ENCODE measurements at regions not wholly inside any gene's neighbourhood (a gene's known extent, or its start where the extent isn't known, plus 50 kb on each side); places are given as distances from the start of the nearest gene placed in this dataset.
A peak's percentile ranks its signal among the peaks of the same experiment; 100 is the strongest.

GRCh38 chr6:78746457-78746856 is 120.9 kb upstream of the IRAK1BP1 start:
- BruUV-seq (replicated peaks) = no TSS peak

GRCh38 chr6:78749326-78749725 is 118.0 kb upstream of the IRAK1BP1 start:
- ChIA-PET POLR2A (no interaction called here), CTCF (ENCODE audit: low intra/inter-chr PET ratio) (no interaction called here)
- ATAC-seq (no peak), DNase-seq (ENCODE audit: extremely low read depth in 1 of 4, low spot score in 3 of 4) (no peak), FAIRE-seq (no peak)
- H3K27me3 ChIP-seq (ENCODE audit: control insufficient read depth in 2 of 2, insufficient read depth in 2 of 2, low read length in 2 of 2) = no peaks in the 10 kb centered on the region
- in situ Hi-C loops (cut with MboI) = no loop called here
- H3K9ac ChIP-seq (ENCODE audit: insufficient read depth in 1 of 2, low read depth in 2 of 2, low read length in 2 of 2) = no peak overlapping the region
- no peak overlapping the region for H3K27ac ChIP-seq (ENCODE audit: extremely low read depth, low read depth, low read length)
- H3K79me2 ChIP-seq (ENCODE audit: control insufficient read depth, insufficient read depth, low read length) = no peaks in the 10 kb centered on the region
- H4K20me1 ChIP-seq (replicated peaks; ENCODE audit: control insufficient read depth, insufficient read depth, low read length) = no peaks in the 10 kb centered on the region
- H3K4me2 ChIP-seq (ENCODE audit: insufficient read depth, low read length) = no peak overlapping the region
- H3K36me3 ChIP-seq (ENCODE audit: control insufficient read depth, insufficient read depth, low read length) = no peaks in the 10 kb centered on the region
- BruUV-seq (replicated peaks) = no TSS peak
- intact Hi-C loops (cut with micrococcal nuclease) = no loop called here
- no peak overlapping the region for H2AFZ ChIP-seq (ENCODE audit: low read depth, low read length)
- H3K4me3 ChIP-seq = no peak overlapping the region
- H3K4me1 ChIP-seq (replicated peaks in 1 of 2; ENCODE audit: control insufficient read depth in 2 of 2, insufficient read depth in 2 of 2, low read length in 2 of 2) = no peaks in the 10 kb centered on the region
- no peaks in the 10 kb centered on the region; the same call in 1 of the 2 replicates for H3K9me3 ChIP-seq (replicated peaks; ENCODE audit: control insufficient read depth, insufficient read depth, low read depth, low read length)
- H3K9me1 ChIP-seq (ENCODE audit: control insufficient read depth, insufficient read depth, low read length) = no peaks in the 10 kb centered on the region
- TF ChIP-seq SPI1 (IDR thresholded peaks at IDR 0.05; ENCODE audit: borderline replicate concordance, low read depth, low read length) = no peak
- TF ChIP-seq ZNF146 (CRISPR knock-in tag; IDR thresholded peaks at IDR 0.05; ENCODE audit: unreplicated experiment) = no peak
- TF ChIP-seq SAFB2 (IDR thresholded peaks at IDR 0.05; ENCODE audit: borderline replicate concordance, low read depth, low read length, severe bottlenecking) = no peak
- TF ChIP-seq ZNF354B (CRISPR knock-in tag; IDR thresholded peaks at IDR 0.05) = no peak
- no peak for TF ChIP-seq ZNF518B (CRISPR knock-in tag; IDR thresholded peaks at IDR 0.05)
- TF ChIP-seq HDGF (IDR thresholded peaks at IDR 0.05) = no peak
- no peak for TF ChIP-seq ETV5 (CRISPR knock-in tag; IDR thresholded peaks at IDR 0.05; ENCODE audit: low read depth)
- no peak for TF ChIP-seq ZNF398 (CRISPR knock-in tag; IDR thresholded peaks at IDR 0.05)

More at GRCh38 chr6:78746457-78746856, 120.9 kb upstream of the IRAK1BP1 start:
- DNase-seq (ENCODE audit: extremely low read depth in 1 of 4, low spot score in 3 of 4) (no peak), FAIRE-seq (no peak), ATAC-seq (no peak)
- Histone ChIP-seq H3K9me1 (ENCODE audit: control insufficient read depth, insufficient read depth, low read length) (no peaks in the 10 kb centered on the region), H2AFZ (ENCODE audit: low read depth, low read length) (no peak overlapping the region), H3K36me3 (ENCODE audit: control insufficient read depth, insufficient read depth, low read length) (no peaks in the 10 kb centered on the region), H3K4me3 (no peak overlapping the region), H3K79me2 (ENCODE audit: control insufficient read depth, insufficient read depth, low read length) (no peaks in the 10 kb centered on the region), H3K9me3 (replicated peaks; ENCODE audit: control insufficient read depth, insufficient read depth, low read depth, low read length) (no peaks in the 10 kb centered on the region; the same call in 1 of the 2 replicates), H4K20me1 (replicated peaks; ENCODE audit: control insufficient read depth, insufficient read depth, low read length) (no peaks in the 10 kb centered on the region), H3K27ac (ENCODE audit: extremely low read depth, low read depth, low read length) (no peak overlapping the region), H3K4me2 (ENCODE audit: insufficient read depth, low read length) (no peak overlapping the region), H3K9ac (ENCODE audit: insufficient read depth in 1 of 2, low read depth in 2 of 2, low read length in 2 of 2) (no peak overlapping the region), H3K27me3 (ENCODE audit: control insufficient read depth in 2 of 2, insufficient read depth in 2 of 2, low read length in 2 of 2) (no peaks in the 10 kb centered on the region), H3K4me1 (replicated peaks in 1 of 2; ENCODE audit: control insufficient read depth in 2 of 2, insufficient read depth in 2 of 2, low read length in 2 of 2) (no peaks in the 10 kb centered on the region)
- POLR2A ChIA-PET = no interaction called here
- CTCF ChIA-PET (ENCODE audit: low intra/inter-chr PET ratio) = no interaction called here
- 0% methylated on average over 2 of the region's 2 CpGs for WGBS (ENCODE audit: insufficient coverage, low coverage, missing lambda C conversion rate)
- peak; percentile 33; the same call in 1 of the 2 replicates for TF ChIP-seq NFE2 (IDR thresholded peaks at IDR 0.05; ENCODE audit: low read depth)
- no peak for TF ChIP-seq TOE1 (IDR thresholded peaks at IDR 0.05; ENCODE audit: borderline replicate concordance)
- no peak for TF ChIP-seq TOE1 (CRISPR knock-in tag; IDR thresholded peaks at IDR 0.05; ENCODE audit: borderline replicate concordance, low read depth)
- no peak for TF ChIP-seq GATA2 (CRISPR knock-in tag; IDR thresholded peaks at IDR 0.05)
- TF ChIP-seq MAFG (tag; conservative IDR thresholded peaks at IDR 0.05) = peak; percentile 74
- TF ChIP-seq SMAD3 (CRISPR knock-in tag; conservative IDR thresholded peaks at IDR 0.05) = no peak
- peak; percentile 66 for TF ChIP-seq MAFF (IDR thresholded peaks at IDR 0.05; ENCODE audit: low read length)
- peak; percentile 17; the same call in 1 of the 2 replicates for TF ChIP-seq C11orf30 (IDR thresholded peaks at IDR 0.05; ENCODE audit: low read depth)
- TF ChIP-seq ZNF316 (IDR thresholded peaks at IDR 0.05) = peak; percentile 75
- peak; percentile 38; the same call in 1 of the 2 replicates for TF ChIP-seq NFE2L1 (tag; IDR thresholded peaks at IDR 0.05; ENCODE audit: borderline replicate concordance, low read depth)
- intact Hi-C loops (cut with micrococcal nuclease) = no loop called here
- in situ Hi-C loops (cut with MboI) = no loop called here

Data from K562 (cell line).